Adrenal gland (tissue), 9 donors: ENCODE measurements at regions not wholly inside any gene's neighbourhood (a gene's known extent, or its start where the extent isn't known, plus 50 kb on each side); places are given as distances from the start of the nearest gene placed in this dataset.

Experiments used
- DNase-seq, 7 donors: peaks; one replicate each; pipeline ENCODE4 v3.0.0-alpha.2; 2019 to 2020
- H3K27ac ChIP-seq, 5 donors: fragments of 200-600 bp; sonication (generic) in 4 of 5; 1 replicate in 3 of 5; 2 replicates in 2 of 5; pipeline versions ENCODE4 v1.5.1 to v1.8.0; 2016 to 2020; ENCODE audit warnings: mild to moderate bottlenecking in 1 of 5
- H3K27me3 ChIP-seq: fragments of 200-600 bp; 2 replicates; pipeline ENCODE4 v1.8.0; 2021
- H3K36me3 ChIP-seq, 2 donors: fragments of 200-600 bp; replicated peaks in 1 of 2; 1 replicate in 1 of 2; 2 replicates in 1 of 2; pipeline versions ENCODE4 v1.5.1 to v1.8.0; 2018 to 2022
- H3K4me1 ChIP-seq, 2 donors: fragments of 200-600 bp; replicated peaks in 1 of 2; 1 replicate in 1 of 2; 2 replicates in 1 of 2; pipeline versions ENCODE4 v1.5.1 to v1.8.0; 2018 to 2021
- H3K4me3 ChIP-seq, 4 donors: fragments of 200-600 bp; sonication (generic) in 3 of 4; one replicate each; pipeline ENCODE4 v1.5.1; 2016 to 2018
- H3K9me3 ChIP-seq, 3 donors: fragments of 200-600 bp; sonication (generic) in 1 of 3; replicated peaks in 1 of 3; 1 replicate in 2 of 3; 2 replicates in 1 of 3; pipeline versions ENCODE4 v1.5.1 to v1.8.0; 2016 to 2021
- CTCF ChIP-seq, 6 experiments: fragments of 450-650 bp in 4 of 6; fragments of 200-600 bp in 2 of 6; sonication (generic) in 1 of 6; IDR thresholded peaks; 1 replicate in 5 of 6; 2 replicates in 1 of 6; pipeline versions ENCODE4 v1.5.1 to v1.8.0; 2016 to 2021; ENCODE audit warnings: antibody characterized with exemption in 6 of 6, mild to moderate bottlenecking in 2 of 6, moderate library complexity in 1 of 6
- POLR2A ChIP-seq, 2 donors: fragments of 450-650 bp; IDR thresholded peaks; one replicate each; pipeline ENCODE4 v1.6.1; 2017; ENCODE audit warnings: antibody characterized with exemption in 2 of 2, mild to moderate bottlenecking in 2 of 2, moderate library complexity in 1 of 2
- WGBS, 4 donors: extraction: QIAGEN DNeasy Blood & Tissue Kit in 2 of 4; methylation state at CpG; one replicate each; pipeline versions ENCODE4 v1.1.5 to v1.1.7; 2013 to 2017; 5-methylcytosine and 5-hydroxymethylcytosine counted together
- intact Hi-C, 2 donors: fragments of 100-400 bp; cut with DNase I; formaldehyde crosslinking; loops; one replicate each; pipeline versions ENCODE4 v1.14.1 to v1.15.0; 2022 to 2023
- donor health status: healthy with polysubstance abuse.
- donor health status: Bipolar disorder and iron deficiency.
- donor health status: DM: yes; HTN: yes; CAD: no.
- donor health status: DM: no; HTN: no; CAD: no.
- donor health status: DM: no; HTN: no; CAD: no.

- intact Hi-C loops, result no loop called here
- no peak for TF ChIP-seq CTCF (IDR thresholded peaks at IDR 0.05)
- TF ChIP-seq POLR2A (IDR thresholded peaks at IDR 0.05), result no peak
- DNase-seq, result no peak
- Histone ChIP-seq H3K36me3 (no peaks in the 10 kb centered on the region), H3K27ac (no peak overlapping the region), H3K4me3 (no peak overlapping the region), H3K27me3 (no peaks in the 10 kb centered on the region), H3K4me1 (no peaks in the 10 kb centered on the region), H3K9me3 (no peaks in the 10 kb centered on the region)
- 76 to 84% (median 79%) methylated on average over 4 of the region's 4 CpGs for WGBS, 4 donors
These were observed 634.0 kb downstream of the LTN1 start for GRCh38 chr21:28358702-28359101.

GRCh38 chr21:28358170-28358569 lies 634.5 kb downstream of the LTN1 start:
- 79 to 92% (median 87%) methylated on average over 1 of the region's 1 CpG for WGBS, 4 donors
- H3K27ac ChIP-seq, result no peak overlapping the region

GRCh38 chr21:28357743-28358142 lies 634.9 kb downstream of the LTN1 start:
- no peak for DNase-seq
- H3K36me3 ChIP-seq, result no peaks in the 10 kb centered on the region
- no peaks in the 10 kb centered on the region for H3K27me3 ChIP-seq
- H3K27ac ChIP-seq, result no peak overlapping the region
- 86 to 94% (median 90%) methylated on average over 3 of the region's 3 CpGs for WGBS, 4 donors
- no peak for TF ChIP-seq POLR2A (IDR thresholded peaks at IDR 0.05)
- no peak for TF ChIP-seq CTCF (IDR thresholded peaks at IDR 0.05)
- H3K4me3 ChIP-seq, result no peak overlapping the region
- intact Hi-C loops, result no loop called here
- H3K4me1 ChIP-seq, result no peaks in the 10 kb centered on the region
- H3K9me3 ChIP-seq, result no peaks in the 10 kb centered on the region

More at GRCh38 chr21:28358170-28358569, 634.5 kb downstream of the LTN1 start:
- H3K4me1 ChIP-seq, result no peaks in the 10 kb centered on the region
- no peaks in the 10 kb centered on the region for H3K27me3 ChIP-seq
- no peaks in the 10 kb centered on the region for H3K36me3 ChIP-seq
- intact Hi-C loops, result no loop called here
- no peak for TF ChIP-seq POLR2A (IDR thresholded peaks at IDR 0.05)
- no peak for TF ChIP-seq CTCF (IDR thresholded peaks at IDR 0.05)
- no peak overlapping the region for H3K4me3 ChIP-seq
- DNase-seq, result no peak
- no peaks in the 10 kb centered on the region for H3K9me3 ChIP-seq

- Histone ChIP-seq H3K27me3 (no peaks in the 10 kb centered on the region), H3K4me1 (no peaks in the 10 kb centered on the region), H3K27ac (no peak overlapping the region), H3K9me3 (no peaks in the 10 kb centered on the region), H3K4me3 (no peak overlapping the region), H3K36me3 (no peaks in the 10 kb centered on the region)
- 77 to 92% (median 85%) methylated on average over 2 of the region's 2 CpGs for WGBS, 4 donors
- TF ChIP-seq CTCF (IDR thresholded peaks at IDR 0.05) (no peak), POLR2A (IDR thresholded peaks at IDR 0.05) (no peak)
- intact Hi-C loops, result no loop called here
- DNase-seq, result no peak
These were observed 636.3 kb downstream of the LTN1 start for GRCh38 chr21:28356422-28356821.
